GM18519 (cell line): ENCODE measurements at regions not wholly inside any gene's neighbourhood (a gene's known extent, or its start where the extent isn't known, plus 50 kb on each side); places are given as distances from the start of the nearest gene placed in this dataset.

Experiments used
- ATAC-seq: cut with Tn5 transposase; IDR thresholded peaks from one replicate; pipeline ENCODE4 v1.9.1; 2021; ENCODE audit warnings: mild to moderate bottlenecking, moderate library complexity; ENCODE audit not compliant: unreplicated experiment, low FRiP score

DNA sequence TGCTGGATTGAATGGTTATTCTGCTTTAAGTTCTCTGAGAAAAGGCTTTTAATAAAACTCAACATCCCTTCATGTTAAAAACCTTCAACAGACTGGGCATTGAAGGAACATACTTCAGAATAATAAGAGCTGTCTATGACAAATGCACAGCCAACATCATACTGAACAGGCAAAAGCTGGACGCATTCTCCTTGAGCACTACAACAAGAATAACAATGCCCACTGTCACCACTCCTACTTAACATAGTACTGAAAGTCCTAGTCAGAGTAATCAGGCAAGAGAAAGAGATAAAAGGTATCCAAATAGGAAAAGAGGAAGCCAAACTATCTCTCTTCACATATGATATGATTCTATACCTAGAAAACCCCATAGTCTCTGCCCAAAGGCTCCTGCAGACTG lies 641.4 kb downstream of the IRS1 start:
- ATAC-seq, result no peak

- no peak for ATAC-seq
These were observed 644.3 kb downstream of the IRS1 start for GRCh38 chr2:226155093-226155875.

DNA sequence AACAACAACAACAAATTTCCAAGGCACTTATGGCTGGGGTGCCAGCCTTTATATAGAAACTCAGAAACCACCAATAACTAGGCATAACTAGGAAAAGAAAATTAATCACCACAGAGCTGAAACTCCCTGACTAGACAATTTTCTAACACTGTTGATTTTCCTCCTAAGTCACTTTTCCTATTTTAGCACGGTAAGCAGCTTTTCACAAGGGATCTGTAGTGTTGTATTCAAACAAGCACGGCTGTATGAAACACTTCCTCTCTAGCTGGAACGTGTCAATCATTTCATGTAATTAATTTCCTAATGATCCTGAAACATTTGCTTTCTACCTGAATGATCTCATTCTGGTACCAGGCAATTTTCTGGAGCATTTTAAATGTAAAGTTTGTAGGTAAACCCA lies 645.0 kb downstream of the IRS1 start:
- no peak for ATAC-seq

GRCh38 chr2:226153553-226153952 lies 646.1 kb downstream of the IRS1 start:
- no peak for ATAC-seq

- no peak for ATAC-seq
These were observed 648.5 kb downstream of the IRS1 start for GRCh38 chr2:226151157-226151556.

GRCh38 chr2:226143091-226143490 lies 656.5 kb downstream of the IRS1 start:
- ATAC-seq, result no peak

GRCh38 chr2:226142463-226142862 lies 657.2 kb downstream of the IRS1 start:
- no peak for ATAC-seq

GRCh38 chr2:226140594-226140993 lies 659.0 kb downstream of the IRS1 start:
- ATAC-seq, result no peak

GRCh38 chr2:226139759-226140158 lies 659.9 kb downstream of the IRS1 start:
- no peak for ATAC-seq

DNA sequence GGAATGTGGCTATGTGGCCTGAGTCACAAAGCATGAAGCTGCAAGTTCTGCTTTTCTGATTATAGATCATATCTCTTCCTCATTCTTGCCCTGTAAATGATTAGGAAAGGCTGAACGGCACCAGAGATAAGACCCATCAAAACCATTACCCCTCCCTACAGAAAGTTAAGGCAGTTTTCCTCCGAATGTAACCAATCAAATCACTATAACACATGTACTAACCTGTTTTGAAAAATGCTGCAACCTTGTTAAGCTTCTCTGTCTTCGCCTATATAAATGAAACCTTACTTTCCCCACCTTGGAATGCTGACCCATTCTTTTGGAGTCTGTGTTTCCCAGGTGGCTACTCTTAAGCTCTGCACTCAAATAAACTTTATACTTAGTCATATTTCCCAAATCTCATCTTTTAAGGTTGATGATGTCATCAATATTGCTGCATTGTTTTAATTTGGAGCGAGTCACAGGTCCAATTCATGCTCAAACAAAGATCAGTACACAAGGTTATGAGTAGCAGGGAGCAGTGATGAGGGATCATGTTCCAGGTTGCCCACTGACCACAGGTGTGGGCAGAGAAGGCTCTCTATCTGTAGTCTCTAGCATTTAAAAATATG lies 662.3 kb downstream of the IRS1 start:
- ATAC-seq, result no peak

GRCh38 chr2:226136739-226137138 lies 662.9 kb downstream of the IRS1 start:
- ATAC-seq, result no peak

- no peak for ATAC-seq
These were observed 663.6 kb downstream of the IRS1 start for GRCh38 chr2:226135861-226136548.

DNA sequence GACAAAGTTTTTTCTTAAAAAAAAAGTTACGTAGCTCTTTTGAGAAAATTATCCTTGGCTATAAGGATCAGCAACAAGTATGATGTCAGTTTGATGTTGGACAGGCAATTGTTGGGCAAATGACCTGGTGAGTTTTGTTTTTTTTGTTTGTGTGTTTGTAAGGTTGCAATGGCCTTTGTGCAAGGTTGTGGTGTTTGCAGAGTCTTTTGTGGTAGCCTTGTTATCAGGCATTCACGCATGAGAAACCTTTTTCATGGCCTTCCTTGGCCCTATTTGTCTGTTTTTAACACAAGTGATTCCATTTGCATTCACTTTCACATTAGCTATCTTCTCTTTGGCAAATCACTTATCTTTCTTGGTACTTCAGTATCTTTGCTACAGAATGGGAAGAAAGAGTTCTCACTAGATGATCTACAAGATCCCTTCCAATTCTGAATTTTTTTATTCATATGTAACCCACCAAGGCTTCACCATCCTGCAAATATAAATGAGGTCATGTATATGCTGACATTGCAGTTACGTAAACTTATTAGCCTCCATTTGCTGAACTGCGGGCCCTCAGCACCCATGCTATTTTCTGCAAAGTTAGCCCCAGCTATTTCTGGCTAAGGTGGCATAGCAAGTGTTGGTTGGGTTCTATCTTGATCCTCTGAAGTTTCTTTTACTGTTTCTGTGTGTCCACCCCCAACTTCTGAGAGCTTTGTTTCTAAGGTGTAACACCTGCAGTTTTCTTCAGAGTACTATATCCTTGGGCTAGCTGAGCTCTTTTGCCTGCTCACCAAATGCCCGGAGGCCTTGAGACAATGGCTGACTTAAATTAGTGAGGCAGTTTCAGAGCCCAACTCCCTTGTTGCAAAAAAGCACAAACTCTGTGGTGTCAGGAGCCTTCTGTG lies 667.1 kb downstream of the IRS1 start:
- ATAC-seq, result no peak

- ATAC-seq, result no peak
These were observed 668.3 kb downstream of the IRS1 start for GRCh38 chr2:226131299-226131784.

GRCh38 chr2:226130192-226130591 lies 669.4 kb downstream of the IRS1 start:
- no peak for ATAC-seq

- no peak for ATAC-seq
These were observed 671.9 kb downstream of the IRS1 start for GRCh38 chr2:226127682-226128081.

DNA sequence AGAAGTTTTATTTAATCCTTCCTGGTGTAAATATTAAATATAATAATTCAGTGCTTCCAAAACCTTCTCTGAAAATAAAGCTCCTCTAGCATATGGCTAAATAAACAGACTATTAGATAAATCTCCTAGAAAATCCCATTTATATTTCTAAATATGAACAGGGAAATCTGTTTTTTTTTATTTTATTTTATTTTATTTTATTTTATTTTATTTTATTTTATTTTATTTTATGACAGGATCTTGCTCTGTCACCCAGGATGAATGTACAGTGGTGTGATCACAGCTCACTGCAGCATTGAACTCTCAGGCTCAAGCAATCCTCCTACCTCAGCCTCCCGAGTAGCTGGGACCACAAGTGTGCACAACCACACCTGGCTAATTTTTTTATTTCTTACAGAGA lies 673.5 kb downstream of the IRS1 start:
- no peak for ATAC-seq

DNA sequence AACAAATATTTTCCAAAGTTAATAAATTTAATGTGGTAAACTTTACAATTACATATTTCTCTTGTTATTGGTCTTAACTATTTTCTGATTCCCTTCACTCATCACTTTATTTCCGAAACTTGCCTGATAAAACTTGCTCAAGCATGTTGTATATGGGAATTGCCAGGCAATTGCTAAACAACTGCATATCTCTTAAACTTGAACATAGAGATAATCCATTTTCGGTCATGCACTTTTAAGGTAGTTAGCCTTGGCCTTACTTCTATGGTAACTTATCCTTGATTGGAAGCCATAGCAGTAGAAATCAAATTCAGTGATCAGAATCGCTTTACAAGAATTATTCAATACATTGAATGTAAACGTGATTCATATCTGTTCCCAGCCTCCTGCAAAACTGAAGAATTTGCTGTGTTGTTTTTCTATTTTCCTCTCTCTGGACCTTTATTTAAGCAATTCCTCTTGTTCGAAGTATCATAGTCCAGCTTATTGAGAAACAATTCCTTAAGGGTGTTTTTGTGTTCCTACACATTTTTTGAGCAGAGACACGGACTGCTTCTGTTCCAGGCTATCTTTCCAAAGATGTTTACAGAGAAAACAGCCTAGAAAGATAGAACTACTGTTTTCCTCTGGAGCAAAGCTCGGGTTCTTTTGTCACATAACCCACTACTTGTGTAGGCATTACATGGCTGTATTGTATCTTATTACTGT lies 674.3 kb downstream of the IRS1 start:
- ATAC-seq, result no peak

DNA sequence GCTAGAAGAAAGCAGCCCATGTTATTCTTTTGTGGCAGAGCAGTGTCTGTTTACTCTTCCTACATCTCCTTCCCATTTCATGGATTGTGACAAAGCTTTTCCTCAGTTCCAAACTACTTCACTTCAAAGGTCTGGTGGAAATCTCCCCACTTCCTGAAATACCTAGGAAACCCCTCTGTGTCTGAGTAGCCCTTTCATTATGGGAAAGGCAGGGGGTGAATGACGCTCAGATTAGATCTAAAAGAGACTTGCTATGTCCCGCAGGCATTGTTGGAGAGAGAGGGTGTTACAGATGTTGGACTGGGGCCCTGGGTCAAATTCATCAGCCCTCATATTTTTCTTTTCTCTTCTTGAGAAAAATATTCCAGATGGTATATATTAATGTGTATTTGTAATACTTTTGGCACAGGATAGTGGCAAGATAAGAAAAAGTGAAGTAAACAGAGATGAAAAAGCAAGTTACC lies 675.0 kb downstream of the IRS1 start:
- no peak for ATAC-seq

- no peak for ATAC-seq
These were observed 676.3 kb downstream of the IRS1 start for GRCh38 chr2:226123300-226123699.
